Astrocyte (in vitro differentiated cells and primary cell): ENCODE measurements at regions not wholly inside any gene's neighbourhood (a gene's known extent, or its start where the extent isn't known, plus 50 kb on each side); places are given as distances from the start of the nearest gene placed in this dataset.

Source experiments
- CTCF ChIP-seq: IDR thresholded peaks from 2 replicates; pipeline ENCODE4 v1.5.1; 2011; ENCODE audit warnings: low read depth, mild to moderate bottlenecking, inconsistent platforms, low read length, moderate library complexity; ENCODE audit not compliant: insufficient read depth
- EZH2 ChIP-seq: IDR thresholded peaks from 2 replicates; pipeline ENCODE4 v1.6.1; 2012; ENCODE audit warnings: mild to moderate bottlenecking, low read length, inconsistent platforms; ENCODE audit not compliant: insufficient read depth

DNA sequence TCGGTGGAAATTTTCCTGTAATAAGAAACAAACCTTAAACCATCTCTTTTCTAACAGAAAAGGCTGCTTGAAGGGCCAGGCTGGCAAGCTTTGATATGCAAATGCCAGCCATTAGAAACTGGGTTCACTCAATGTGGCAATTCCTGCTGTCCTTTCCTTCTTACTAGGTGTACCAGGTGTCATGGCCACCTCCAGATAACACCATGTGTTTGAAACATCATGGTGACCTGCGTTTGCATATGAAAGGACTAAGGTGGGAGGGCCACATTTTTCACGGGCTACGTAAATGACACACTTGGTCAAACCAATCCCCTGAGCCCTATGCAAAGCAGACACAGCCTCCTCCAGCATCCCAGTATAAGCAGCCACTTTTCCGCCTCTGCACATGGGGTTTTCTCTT lies 789.1 kb upstream of the SLITRK5 start:
- TF ChIP-seq CTCF (no peak), EZH2 (no peak)
